Uterus (tissue), 2 donors: ENCODE measurements at regions not wholly inside any gene's neighbourhood (a gene's known extent, or its start where the extent isn't known, plus 50 kb on each side); places are given as distances from the start of the nearest gene placed in this dataset.

Source experiments
- CTCF ChIP-seq, 4 experiments: fragments of 200-600 bp in 2 of 4; fragments of 450-650 bp in 2 of 4; sonication (generic) in 2 of 4; IDR thresholded peaks; one replicate each; pipeline ENCODE4 v1.5.1; 2016 to 2019; ENCODE audit warnings: antibody characterized with exemption in 4 of 4, mild to moderate bottlenecking in 2 of 4, moderate library complexity in 1 of 4
- POLR2A ChIP-seq, 2 donors: fragments of 450-650 bp; IDR thresholded peaks; one replicate each; pipeline ENCODE4 v1.6.1; 2016; ENCODE audit warnings: antibody characterized with exemption in 2 of 2, mild to moderate bottlenecking in 1 of 2, moderate library complexity in 1 of 2

GRCh38 chr16:22762486-22762885, 51.5 kb upstream of the HS3ST2 start:
- TF ChIP-seq POLR2A (IDR thresholded peaks at IDR 0.05): no peak
- no peak for TF ChIP-seq CTCF (IDR thresholded peaks at IDR 0.05)
